Spleen (tissue), 7 donors: ENCODE measurements at regions not wholly inside any gene's neighbourhood (a gene's known extent, or its start where the extent isn't known, plus 50 kb on each side); places are given as distances from the start of the nearest gene placed in this dataset.

Experiments used
- CTCF ChIP-seq, 11 experiments: fragments of 200-600 bp in 7 of 11; fragments of 450-650 bp in 4 of 11; sonication (generic) in 4 of 11; IDR thresholded peaks in 8 of 11; conservative IDR thresholded peaks in 3 of 11; 1 replicate in 7 of 11; 2 replicates in 4 of 11; pipeline versions ENCODE4 v1.4.0 to v1.8.0; 2016 to 2021; ENCODE audit warnings: antibody characterized with exemption in 11 of 11, inconsistent platforms in 4 of 11, mild to moderate bottlenecking in 1 of 11
- POLR2A ChIP-seq, 3 donors: fragments of 450-650 bp; IDR thresholded peaks; one replicate each; pipeline ENCODE4 v1.5.1; 2017; ENCODE audit warnings: antibody characterized with exemption in 3 of 3, mild to moderate bottlenecking in 1 of 3
- POLR2AphosphoS5 ChIP-seq, 3 donors: sonication (generic); formaldehyde crosslinking; IDR thresholded peaks; one replicate each; pipeline ENCODE4 v1.5.1; 2017; ENCODE audit warnings: antibody characterized with exemption in 3 of 3
- donor health status: DM: no; HTN: no; CAD: no; lungs with moderate emphysema.
- donor health status: DM: no; HTN: no; CAD: no.
- donor health status: DM: no; HTN: no; CAD: no.

DNA sequence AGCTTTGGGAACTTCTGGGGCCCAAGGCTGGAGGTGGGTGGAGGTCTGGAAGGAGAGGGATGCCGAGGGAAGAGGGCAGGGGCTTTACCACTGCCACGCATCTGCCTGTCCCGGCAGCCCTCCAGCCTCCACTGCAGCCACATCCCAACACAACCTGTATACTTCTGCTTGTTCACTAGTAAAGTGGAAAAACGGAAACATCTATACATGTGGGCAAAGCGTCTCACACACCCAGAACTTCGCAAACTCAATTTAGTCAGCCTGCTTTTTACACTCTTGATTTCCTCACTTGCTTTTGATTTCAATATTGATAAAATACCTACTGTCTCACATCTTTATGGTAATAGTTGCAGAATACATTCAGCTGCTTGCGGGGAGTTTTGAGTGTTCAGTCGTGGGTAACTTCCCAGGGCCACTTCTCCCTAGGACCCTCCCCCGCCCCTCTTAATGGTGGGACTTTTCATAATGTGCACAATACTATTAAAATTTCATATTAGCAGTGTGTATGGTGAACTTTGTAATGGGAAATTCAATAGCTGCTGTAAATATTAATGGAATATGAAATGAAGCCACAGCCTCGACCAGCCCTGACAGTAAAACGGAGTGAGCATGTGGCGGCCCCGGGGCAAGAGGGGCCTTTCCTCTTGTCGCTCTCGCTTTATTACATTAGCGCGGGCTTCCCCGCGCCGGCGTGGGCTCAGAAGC lies 85.2 kb downstream of the NR2F2 start:
- TF ChIP-seq CTCF (IDR thresholded peaks at IDR 0.05 in 8 of 11, conservative IDR thresholded peaks at IDR 0.05 in 3 of 11) = no peak
- TF ChIP-seq POLR2A (IDR thresholded peaks at IDR 0.05) = no peak
- no peak for TF ChIP-seq POLR2AphosphoS5 (IDR thresholded peaks at IDR 0.05)
